Thyroid gland (tissue), 4 donors: ENCODE measurements at regions not wholly inside any gene's neighbourhood (a gene's known extent, or its start where the extent isn't known, plus 50 kb on each side); places are given as distances from the start of the nearest gene placed in this dataset.

Experiments used
- CTCF ChIP-seq, 6 experiments: fragments of 200-600 bp in 3 of 6; fragments of 450-650 bp in 3 of 6; sonication (generic) in 3 of 6; IDR thresholded peaks; one replicate each; pipeline ENCODE4 v1.5.1; 2016 to 2019; ENCODE audit warnings: antibody characterized with exemption in 6 of 6, mild to moderate bottlenecking in 2 of 6, inconsistent platforms in 1 of 6, moderate library complexity in 1 of 6
- POLR2A ChIP-seq, 2 donors: fragments of 450-650 bp; IDR thresholded peaks; one replicate each; pipeline ENCODE4 v1.6.1; 2017; ENCODE audit warnings: antibody characterized with exemption in 2 of 2, mild to moderate bottlenecking in 2 of 2, moderate library complexity in 1 of 2

- no peak for TF ChIP-seq CTCF (IDR thresholded peaks at IDR 0.05)
- TF ChIP-seq POLR2A (IDR thresholded peaks at IDR 0.05) = no peak
These were observed 74.5 kb downstream of the KATNIP start for GRCh38 chr16:27624154-27625049.
